ENCODE measurements at regions not wholly inside any gene's neighbourhood (a gene's known extent, or its start where the extent isn't known, plus 50 kb on each side); places are given as distances from the start of the nearest gene placed in this dataset.
"Not testable (repeated sequence)": the region's sequence is repeated elsewhere in the genome, so short reads cannot be mapped to it uniquely, and the experiment has no call there.

GRCh38 chr1:83060651-83061390 lies 938.1 kb downstream of the TTLL7 start:
- no peak for DNase-seq (ENCODE audit: extremely low read depth, low read depth)

GRCh38 chr1:83060221-83060620 lies 938.7 kb downstream of the TTLL7 start:
- DNase-seq (ENCODE audit: extremely low read depth, low read depth): no peak

- DNase-seq (ENCODE audit: extremely low read depth, low read depth): no peak
Measured at GRCh38 chr1:83058327-83058726, 940.6 kb downstream of the TTLL7 start.

- no peak for DNase-seq (ENCODE audit: extremely low read depth, low read depth)
Measured at GRCh38 chr1:83055391-83056170, 943.4 kb downstream of the TTLL7 start.

GRCh38 chr1:83053446-83053845 lies 945.5 kb downstream of the TTLL7 start:
- DNase-seq (ENCODE audit: extremely low read depth, low read depth): no peak

- no peak for DNase-seq (ENCODE audit: extremely low read depth, low read depth)
Measured at GRCh38 chr1:83052865-83053264, 946.1 kb downstream of the TTLL7 start.

- not testable (repeated sequence) for DNase-seq (ENCODE audit: extremely low read depth, low read depth)
Measured at GRCh38 chr1:83051053-83051452, 947.9 kb downstream of the TTLL7 start.

- DNase-seq (ENCODE audit: extremely low read depth, low read depth): no peak
Measured at GRCh38 chr1:83043244-83043643, 955.7 kb downstream of the TTLL7 start.

GRCh38 chr1:83039091-83039490 lies 959.8 kb downstream of the TTLL7 start:
- DNase-seq (ENCODE audit: extremely low read depth, low read depth): not testable (repeated sequence)

GRCh38 chr1:83034851-83035250 lies 964.1 kb downstream of the TTLL7 start:
- DNase-seq (ENCODE audit: extremely low read depth, low read depth): no peak

GRCh38 chr1:83033682-83034081 lies 965.2 kb downstream of the TTLL7 start:
- no peak for DNase-seq (ENCODE audit: extremely low read depth, low read depth)

GRCh38 chr1:83029916-83030315 lies 969.0 kb downstream of the TTLL7 start:
- no peak for DNase-seq (ENCODE audit: extremely low read depth, low read depth)

- DNase-seq (ENCODE audit: extremely low read depth, low read depth): no peak
Measured at GRCh38 chr1:83029050-83029449, 969.9 kb downstream of the TTLL7 start.

- no peak for DNase-seq (ENCODE audit: extremely low read depth, low read depth)
Measured at GRCh38 chr1:83028467-83028866, 970.5 kb downstream of the TTLL7 start.

GRCh38 chr1:83027511-83027910 lies 971.4 kb downstream of the TTLL7 start:
- no peak for DNase-seq (ENCODE audit: extremely low read depth, low read depth)

- no peak for DNase-seq (ENCODE audit: extremely low read depth, low read depth)
Measured at GRCh38 chr1:83026745-83027144, 972.2 kb downstream of the TTLL7 start.

- DNase-seq (ENCODE audit: extremely low read depth, low read depth): no peak
Measured at GRCh38 chr1:83024251-83024767, 974.6 kb downstream of the TTLL7 start.

- DNase-seq (ENCODE audit: extremely low read depth, low read depth): no peak
Measured at GRCh38 chr1:83023212-83023611, 975.7 kb downstream of the TTLL7 start.

- no peak for DNase-seq (ENCODE audit: extremely low read depth, low read depth)
Measured at GRCh38 chr1:83022206-83022605, 976.7 kb downstream of the TTLL7 start.

- DNase-seq (ENCODE audit: extremely low read depth, low read depth): no peak
Measured at GRCh38 chr1:83017701-83018100, 981.2 kb downstream of the TTLL7 start.

- no peak for DNase-seq (ENCODE audit: extremely low read depth, low read depth)
Measured at GRCh38 chr1:83017276-83017675, 981.7 kb downstream of the TTLL7 start.

- no peak for DNase-seq (ENCODE audit: extremely low read depth, low read depth)
Measured at GRCh38 chr1:83016354-83016849, 982.5 kb downstream of the TTLL7 start.
